GM12891 (cell line): ENCODE measurements at regions not wholly inside any gene's neighbourhood (a gene's known extent, or its start where the extent isn't known, plus 50 kb on each side); places are given as distances from the start of the nearest gene placed in this dataset.

Source experiments
- POLR2A ChIP-seq: IDR thresholded peaks from 2 replicates; pipeline ENCODE4 v1.6.1; 2011; ENCODE audit warnings: low read depth, low read length, control low read depth
- POLR2AphosphoS5 ChIP-seq: IDR thresholded peaks from 2 replicates; pipeline ENCODE4 v1.6.1; 2011; ENCODE audit warnings: low read depth, low read length, control low read depth
- TAF1 ChIP-seq: IDR thresholded peaks from 2 replicates; pipeline ENCODE4 v1.6.1; 2011; ENCODE audit warnings: low read depth, low read length, control low read depth

GRCh38 chr11:13150487-13150886 is 127.1 kb upstream of the BMAL1 start:
- TF ChIP-seq POLR2AphosphoS5 = no peak
- TF ChIP-seq TAF1 = no peak
- TF ChIP-seq POLR2A = no peak
